ENCODE measurements at regions not wholly inside any gene's neighbourhood (a gene's known extent, or its start where the extent isn't known, plus 50 kb on each side); places are given as distances from the start of the nearest gene placed in this dataset.

DNA sequence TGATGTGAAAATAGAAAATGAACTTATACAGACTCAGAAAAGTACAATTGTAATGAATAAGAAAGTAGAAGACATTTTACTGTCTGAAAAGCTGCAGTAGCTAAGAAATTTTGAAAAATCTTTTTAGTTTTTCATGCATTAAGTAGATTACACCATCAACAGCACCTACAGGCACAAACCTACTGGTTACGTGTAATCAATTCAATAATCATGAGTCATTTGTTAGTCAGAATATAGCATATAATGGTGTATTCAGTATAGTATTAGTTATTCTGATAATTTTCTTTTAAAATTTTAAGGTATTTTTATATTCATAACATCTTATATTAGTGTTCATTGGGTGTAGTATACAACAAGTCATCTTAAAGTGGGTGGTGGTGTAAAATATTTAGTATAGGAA lies 550.5 kb upstream of the GBE1 start:
- DNase-seq (ENCODE audit: extremely low read depth in 1 of 2, low read depth in 1 of 2): no peak

DNA sequence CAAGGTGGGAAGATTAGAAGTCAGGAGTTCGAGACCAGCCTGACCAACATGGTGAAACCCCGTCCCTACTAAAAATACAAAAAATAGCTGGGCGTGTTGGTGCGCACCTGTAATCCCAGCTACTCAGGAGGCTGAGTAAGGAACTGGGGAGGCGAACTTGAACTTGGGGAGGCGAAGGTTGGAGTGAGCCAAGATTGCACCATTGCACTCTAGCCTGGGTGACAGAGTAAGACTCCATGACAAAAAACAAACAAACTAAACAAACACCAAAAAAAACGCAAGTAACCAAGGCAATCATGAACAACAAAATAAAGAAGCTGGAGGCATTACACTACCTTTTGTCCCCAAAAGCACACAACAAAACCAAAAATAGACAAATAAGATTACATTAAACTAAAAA lies 547.3 kb upstream of the GBE1 start:
- no peak for DNase-seq (ENCODE audit: extremely low read depth in 1 of 2, low read depth in 1 of 2)

DNA sequence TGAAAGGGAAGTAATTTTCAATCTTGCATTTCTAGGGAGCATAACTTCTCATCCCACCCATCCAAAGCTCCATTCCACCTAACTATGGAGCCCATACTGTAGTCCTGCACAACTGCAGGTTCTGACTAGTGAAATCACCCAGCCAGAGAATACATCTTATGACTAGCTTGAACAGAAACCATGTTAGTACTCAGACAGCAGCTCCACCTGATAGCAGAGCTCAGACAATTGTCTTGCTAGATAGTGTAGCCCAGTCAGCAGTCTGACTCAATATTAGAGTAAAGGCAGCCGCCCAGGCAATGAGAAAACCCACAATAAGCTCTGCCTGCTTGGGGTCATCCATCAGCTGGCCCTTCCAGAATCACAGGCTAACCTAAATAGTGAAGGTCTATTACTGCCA lies 544.7 kb upstream of the GBE1 start:
- DNase-seq (ENCODE audit: extremely low read depth in 1 of 2, low read depth in 1 of 2): no peak

DNA sequence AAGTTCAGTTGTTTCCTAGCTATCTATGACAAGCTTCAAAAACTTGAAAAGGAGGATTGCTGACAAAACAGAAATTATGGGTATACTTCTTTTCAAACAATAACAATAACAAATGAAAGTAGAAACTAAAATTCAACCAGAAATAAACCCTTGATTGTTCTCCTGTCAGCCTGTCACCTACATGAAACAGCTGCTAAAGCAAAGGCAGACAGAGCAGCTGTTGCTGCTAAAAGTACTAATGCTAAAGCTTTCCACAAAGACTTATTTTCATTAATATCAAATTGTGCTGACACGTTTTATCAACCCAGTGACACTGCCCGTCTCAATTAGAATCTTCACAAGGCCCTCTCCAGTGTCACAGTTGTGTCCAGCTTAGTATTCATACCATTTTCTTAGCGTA lies 533.2 kb upstream of the GBE1 start:
- DNase-seq (ENCODE audit: extremely low read depth in 1 of 2, low read depth in 1 of 2): no peak

DNA sequence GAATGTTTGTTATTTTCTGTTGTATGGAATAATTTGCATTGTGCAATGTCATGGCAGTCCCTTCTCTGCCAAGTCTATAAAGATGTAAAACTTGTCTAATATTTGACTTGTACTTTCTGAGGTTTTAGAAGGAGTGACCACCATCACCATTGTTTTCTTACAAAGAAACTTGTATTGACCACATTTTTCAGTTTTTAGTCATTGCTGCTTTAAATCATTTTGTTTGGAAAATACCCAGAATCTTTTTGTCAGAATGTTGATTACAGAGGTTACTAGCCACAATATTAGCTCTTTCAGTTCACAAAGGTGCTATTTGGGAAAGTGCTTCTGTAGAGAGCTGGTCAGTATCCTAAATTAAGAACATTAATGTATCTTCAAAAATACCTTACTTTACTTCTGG lies 532.4 kb upstream of the GBE1 start:
- no peak for DNase-seq (ENCODE audit: extremely low read depth in 1 of 2, low read depth in 1 of 2)

DNA sequence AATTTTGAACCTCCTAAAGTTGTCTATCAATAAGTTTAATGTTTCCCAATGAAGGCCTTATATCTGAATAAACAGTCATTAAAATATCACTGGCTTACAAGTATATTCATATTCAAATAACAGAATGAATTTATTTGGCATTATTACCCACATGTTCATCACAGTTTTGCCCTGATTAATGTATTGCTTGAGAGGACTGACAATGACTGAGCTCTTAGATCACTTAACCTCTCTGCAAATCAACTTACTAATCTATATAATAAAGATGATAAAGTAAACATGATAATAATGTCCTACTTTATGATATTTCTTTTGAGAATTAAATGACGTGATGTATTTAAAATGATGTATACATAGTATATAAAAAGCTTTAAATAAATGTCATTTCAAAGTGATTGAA lies 532.0 kb upstream of the GBE1 start:
- no peak for DNase-seq (ENCODE audit: extremely low read depth in 1 of 2, low read depth in 1 of 2)

DNA sequence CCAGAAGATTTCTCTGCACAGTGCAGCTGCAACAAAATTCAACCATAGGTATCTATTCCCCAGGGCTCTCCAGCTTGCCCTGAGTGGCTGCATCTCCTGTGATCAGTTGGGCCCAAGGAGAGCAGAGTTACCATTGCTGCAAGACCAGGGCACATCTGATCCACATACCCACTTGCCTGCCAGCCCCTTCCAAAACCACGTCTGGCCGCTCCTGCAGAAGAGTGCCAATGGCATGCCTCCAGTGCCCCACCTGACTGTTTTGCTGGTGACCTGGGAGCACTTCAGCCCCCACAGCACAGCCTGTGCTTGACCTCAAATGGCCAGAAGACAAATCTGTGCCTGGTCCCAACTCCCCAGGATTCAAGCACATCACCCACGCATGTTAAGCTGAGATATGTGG lies 526.1 kb upstream of the GBE1 start:
- DNase-seq (ENCODE audit: extremely low read depth in 1 of 2, low read depth in 1 of 2): no peak

DNA sequence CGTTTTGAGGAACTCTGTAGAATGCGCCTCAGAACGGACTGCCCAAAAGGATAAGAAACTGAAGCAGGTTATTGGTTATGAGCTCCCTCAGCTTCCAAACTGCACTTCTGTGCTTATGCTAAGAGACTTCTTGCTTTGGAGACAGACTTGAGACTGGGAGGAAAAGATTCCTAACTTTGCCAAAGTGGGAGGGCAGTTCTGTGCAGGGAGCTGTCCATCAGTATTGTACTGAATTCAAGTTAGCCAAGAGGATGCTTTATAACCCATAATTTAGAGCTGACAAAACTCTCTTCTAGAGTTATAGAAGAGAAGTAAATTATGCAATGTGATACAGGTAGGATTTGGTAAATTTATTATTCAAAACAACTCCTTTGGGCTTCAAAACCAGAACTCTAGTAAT lies 519.8 kb upstream of the GBE1 start:
- no peak for DNase-seq (ENCODE audit: extremely low read depth in 1 of 2, low read depth in 1 of 2)

DNA sequence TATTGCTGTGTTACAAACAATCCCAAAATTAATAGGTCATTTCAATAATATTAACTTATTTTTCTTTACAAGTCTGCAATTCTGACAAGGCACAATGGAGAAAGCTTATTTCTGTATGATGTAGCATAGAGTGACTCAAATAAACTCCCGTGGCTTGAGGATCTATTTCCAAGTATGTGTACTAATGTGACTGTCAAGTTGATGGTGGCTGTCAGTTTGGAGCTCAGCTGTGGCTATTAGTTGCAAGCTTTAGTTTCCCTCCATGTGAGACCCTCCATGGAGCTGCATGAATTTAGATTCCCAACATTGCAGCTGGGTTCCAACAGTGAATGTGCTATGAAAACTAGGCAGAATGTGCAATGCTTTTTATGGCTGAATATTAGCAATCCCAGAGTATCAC lies 515.5 kb upstream of the GBE1 start:
- DNase-seq (ENCODE audit: extremely low read depth in 1 of 2, low read depth in 1 of 2): no peak

DNA sequence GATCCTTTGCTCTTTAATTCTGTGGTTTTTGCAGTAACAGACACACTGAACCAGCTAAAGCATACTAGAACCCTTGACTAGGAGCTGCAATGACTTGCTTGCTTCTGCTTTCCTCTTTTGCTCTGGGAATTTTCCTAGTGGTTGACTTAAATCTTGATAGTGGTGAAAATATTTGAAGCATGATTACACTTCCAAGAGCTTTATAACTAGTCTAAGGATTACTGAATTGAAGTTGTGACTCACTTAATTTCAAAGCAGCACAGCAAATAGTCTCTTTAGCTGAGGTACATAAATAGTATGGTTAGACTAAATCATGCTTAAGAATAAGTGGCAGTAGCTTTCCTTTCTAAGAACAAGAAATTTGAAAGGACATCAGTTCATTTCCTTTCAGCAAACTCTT lies 513.5 kb upstream of the GBE1 start:
- no peak for DNase-seq (ENCODE audit: extremely low read depth in 1 of 2, low read depth in 1 of 2)

DNA sequence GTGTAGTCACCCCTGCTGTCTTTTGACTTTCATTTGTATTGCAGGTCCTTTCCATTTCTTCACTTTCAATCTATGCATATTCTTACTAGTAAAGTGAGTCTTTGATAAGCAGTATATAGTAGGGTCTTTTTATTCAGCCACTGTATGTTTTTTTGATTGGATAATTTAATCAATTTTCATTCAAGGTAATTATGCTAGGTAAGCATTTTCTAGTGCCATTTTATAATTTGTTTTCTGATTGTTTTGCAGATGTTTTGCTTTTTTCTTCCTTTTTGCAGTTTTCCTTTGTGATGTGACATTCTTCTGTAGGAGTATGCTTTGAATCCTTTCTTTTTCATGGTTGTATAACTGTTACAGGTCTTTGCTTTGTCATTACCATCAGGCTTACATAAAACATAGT lies 504.3 kb upstream of the GBE1 start:
- no peak for DNase-seq (ENCODE audit: extremely low read depth in 1 of 2, low read depth in 1 of 2)

DNA sequence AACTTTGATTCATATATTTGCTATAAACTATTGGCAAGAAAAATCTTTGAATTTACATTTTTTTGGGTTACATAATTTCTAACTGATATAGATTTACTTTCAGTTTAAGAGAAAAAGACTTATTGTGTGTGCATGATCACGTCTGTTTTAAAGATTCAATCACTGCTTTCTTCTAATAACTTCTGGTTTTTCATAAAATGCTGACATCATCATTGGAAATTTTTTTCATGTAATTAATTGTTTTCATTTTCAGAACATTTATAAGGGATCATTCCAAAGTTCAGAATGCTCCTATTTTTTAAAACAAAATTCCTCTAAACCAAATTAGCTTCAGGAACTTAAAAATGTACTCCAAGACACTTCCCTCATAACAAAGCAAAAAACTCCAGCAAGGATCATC lies 500.7 kb upstream of the GBE1 start:
- no peak for DNase-seq (ENCODE audit: extremely low read depth in 1 of 2, low read depth in 1 of 2)

DNA sequence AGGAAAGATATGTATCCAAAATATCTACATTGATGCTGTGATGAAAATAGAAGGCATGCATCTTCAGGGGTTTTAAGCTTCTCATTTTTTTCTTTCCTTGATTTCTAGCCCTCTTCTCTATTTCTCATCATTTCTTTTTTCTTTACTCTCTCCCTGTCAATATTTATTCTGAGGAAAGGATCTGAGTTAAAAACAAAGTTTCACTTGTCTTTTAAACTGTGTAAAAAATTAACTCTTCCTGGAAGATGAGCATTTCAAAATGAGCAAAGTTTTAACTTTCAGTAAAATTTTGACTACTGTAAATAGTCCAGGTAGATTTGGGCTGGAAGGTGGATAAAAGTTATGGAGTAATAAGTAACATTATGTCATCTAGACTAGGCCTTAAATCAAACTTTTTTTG lies 500.2 kb upstream of the GBE1 start:
- no peak for DNase-seq (ENCODE audit: extremely low read depth in 1 of 2, low read depth in 1 of 2)

DNA sequence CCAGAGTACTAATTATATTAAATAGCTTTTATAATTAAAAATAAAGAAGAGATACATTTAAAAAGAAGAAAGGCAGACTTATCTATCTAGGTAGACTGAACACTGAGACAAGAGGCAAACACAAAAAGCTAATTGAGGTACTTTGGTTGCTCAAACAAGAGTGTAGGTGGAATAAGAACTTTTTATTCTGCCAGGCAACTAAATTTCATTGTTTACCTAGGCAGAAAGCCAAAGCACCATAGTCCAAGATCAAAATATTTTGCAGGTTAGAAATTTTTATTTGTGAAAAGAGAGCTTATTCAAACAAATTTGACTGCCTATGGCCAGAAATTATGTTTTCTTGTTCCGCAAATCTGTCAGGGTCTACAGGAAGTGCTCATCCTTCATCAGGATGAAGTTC lies 499.6 kb upstream of the GBE1 start:
- DNase-seq (ENCODE audit: extremely low read depth in 1 of 2, low read depth in 1 of 2): no peak

DNA sequence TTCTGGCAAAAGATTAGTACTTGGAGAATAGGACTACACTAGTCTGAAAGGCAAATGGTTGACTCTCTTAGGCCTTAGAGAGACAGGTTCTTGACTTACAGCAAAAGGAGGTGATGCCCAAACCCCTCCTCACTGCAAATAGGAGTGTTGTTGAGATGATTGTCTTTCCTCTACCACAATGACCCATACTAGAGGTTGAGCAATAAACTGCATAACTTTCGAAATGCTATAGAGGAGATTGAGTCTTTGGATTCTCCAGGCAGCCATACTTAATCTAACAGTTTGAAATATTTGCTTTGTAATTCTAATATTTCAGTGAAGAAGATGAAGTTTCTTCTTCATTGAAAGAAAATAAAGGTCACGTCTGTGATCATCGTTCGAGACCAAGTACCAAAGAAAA lies 498.5 kb upstream of the GBE1 start:
- no peak for DNase-seq (ENCODE audit: extremely low read depth in 1 of 2, low read depth in 1 of 2)

DNA sequence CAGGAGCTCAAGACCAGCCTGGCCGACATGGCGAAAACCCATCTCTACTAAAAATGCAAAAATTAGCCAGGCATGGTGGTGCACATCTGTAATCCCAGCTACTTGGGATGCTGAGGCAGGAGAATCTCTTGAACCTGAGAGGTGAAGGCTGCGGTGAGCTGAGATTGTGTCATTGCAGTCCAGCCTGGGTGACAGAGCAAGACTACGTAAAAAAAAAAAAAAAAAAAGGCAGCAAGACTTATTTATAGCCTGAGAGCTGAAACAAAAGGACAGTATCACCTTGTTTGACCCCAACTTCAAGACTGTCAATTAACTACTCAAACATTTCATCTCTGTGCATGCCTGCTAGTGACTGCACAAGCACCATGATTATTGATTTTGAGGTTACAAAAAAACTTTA lies 478.9 kb upstream of the GBE1 start:
- no peak for DNase-seq (ENCODE audit: extremely low read depth in 1 of 2, low read depth in 1 of 2)

DNA sequence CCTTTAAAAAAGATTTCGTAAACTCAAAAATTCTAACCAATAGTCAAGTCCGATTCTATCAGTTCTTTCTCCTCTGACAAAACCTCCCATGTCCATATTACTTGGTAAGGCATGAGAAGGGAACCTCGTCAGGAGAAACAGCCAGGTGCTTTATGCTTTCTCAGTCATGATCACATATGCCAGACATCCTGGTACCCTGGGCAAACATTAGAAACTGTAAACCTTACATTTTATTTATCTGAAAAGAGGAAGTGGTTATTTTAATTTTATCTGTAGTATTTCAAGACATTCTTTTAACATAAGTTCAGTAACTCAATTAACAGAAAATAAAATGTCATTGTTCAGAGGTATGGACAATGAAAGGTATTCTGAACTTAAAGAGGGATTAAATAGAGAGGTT lies 474.8 kb upstream of the GBE1 start:
- DNase-seq (ENCODE audit: extremely low read depth in 1 of 2, low read depth in 1 of 2): no peak

DNA sequence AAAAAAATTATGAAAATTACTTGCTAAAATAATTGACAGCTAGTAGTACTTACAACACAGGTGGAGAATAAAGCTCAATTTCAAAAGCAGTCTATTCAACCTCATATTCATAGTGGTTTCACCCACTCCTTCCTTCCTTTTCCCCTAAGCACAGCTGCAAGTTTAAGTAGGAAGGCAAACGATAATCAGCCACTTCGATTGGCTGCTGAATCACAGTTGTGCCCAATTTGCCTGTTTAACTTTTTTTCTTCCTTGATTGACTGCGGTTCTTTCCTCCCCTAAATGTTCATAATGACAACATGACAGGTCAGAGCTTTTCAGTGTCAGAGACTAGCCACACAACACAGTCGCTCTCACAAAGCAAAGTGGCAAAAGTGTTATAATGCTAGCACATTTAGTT lies 468.0 kb upstream of the GBE1 start:
- DNase-seq (ENCODE audit: extremely low read depth in 1 of 2, low read depth in 1 of 2): no peak

DNA sequence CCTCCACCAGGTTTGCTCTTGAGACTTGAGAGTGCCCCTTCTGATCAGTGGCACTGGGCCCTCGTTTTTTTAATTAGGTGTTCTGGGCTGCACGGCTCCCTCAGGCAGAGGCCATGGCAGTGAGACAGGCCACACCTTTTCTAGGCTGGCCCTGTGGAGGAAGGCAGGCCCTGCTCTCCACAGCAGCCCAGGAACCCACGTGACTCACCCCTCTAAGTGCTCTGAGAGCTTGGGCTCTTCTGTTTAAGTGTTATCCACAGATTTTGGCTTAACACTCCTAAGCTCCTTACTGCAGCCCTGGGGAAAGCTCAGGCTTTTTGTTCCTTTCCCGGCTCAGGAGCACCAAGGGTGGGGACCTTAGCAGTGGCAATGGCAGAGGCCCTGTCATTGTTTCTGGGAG lies 463.2 kb upstream of the GBE1 start:
- no peak for DNase-seq (ENCODE audit: extremely low read depth in 1 of 2, low read depth in 1 of 2)

DNA sequence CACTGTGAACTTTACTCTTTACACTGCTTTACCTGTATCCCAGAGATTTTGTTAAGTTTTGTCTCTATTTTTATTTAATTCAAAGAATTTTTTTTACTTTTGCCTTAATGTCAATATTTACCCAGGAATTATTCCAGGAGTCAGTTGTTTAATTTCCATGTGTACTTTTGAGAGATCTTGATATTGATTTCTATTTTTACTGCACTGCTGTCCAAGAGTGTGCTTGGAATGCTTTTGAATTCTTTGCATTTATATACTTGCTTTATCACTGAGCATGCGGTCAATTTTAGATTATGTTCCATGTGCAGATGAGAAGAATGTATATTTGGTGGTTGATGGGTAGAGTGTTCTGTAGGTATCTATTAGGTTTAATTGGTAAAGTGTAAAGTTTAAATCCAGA lies 461.0 kb upstream of the GBE1 start:
- DNase-seq (ENCODE audit: extremely low read depth in 1 of 2, low read depth in 1 of 2): no peak

DNA sequence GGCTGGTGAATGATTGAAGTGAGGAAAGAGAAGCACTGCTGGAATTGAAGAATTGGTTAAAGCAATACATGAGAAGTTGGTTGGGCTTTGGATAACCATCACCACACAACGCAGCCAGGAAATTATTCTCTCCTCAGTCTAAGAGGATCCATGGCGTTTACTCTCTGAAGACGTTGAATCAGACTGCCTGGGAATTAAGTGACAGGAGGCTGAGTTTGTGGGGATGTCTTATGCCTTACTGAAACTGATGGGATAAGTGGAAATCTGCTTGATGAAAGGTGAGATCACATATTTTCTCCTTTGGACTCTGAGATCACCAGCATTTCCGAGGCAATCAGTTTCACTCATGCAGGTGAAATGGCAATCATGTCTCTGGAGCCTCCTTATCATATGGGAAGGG lies 456.1 kb upstream of the GBE1 start:
- no peak for DNase-seq (ENCODE audit: extremely low read depth in 1 of 2, low read depth in 1 of 2)

DNA sequence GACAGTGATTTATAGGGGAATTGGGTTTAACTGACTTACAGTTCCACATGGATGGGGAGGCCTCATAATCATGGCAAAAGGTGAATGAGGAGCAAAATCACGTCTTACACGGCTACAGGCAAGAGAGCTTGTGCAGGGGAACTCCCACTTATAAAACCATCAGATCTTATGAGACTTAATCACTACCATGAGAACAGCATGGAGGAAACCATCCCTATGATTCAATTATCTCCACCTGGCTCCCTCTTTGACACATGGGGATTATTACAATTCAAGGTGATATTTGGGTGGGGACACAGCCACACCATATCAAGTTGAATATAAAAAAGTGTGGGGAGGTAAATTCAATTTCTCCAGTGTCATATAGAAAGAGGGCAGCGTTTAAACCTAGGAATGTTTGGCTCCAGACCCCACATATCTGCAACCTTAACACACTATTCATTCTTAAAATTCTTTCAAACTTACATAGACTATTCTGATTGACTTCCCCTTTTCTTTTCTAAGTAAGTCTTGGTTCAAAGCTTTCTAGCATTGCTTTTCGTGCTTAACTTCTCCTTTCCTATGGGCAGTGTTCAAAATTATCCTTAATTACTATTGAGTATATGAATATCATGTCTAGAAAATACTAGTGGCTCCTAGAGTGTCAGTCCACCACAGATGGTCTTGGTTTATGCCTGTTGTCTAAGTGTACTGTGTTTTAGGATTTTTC lies 446.7 kb upstream of the GBE1 start:
- no peak for DNase-seq (ENCODE audit: extremely low read depth in 1 of 2, low read depth in 1 of 2)

DNA sequence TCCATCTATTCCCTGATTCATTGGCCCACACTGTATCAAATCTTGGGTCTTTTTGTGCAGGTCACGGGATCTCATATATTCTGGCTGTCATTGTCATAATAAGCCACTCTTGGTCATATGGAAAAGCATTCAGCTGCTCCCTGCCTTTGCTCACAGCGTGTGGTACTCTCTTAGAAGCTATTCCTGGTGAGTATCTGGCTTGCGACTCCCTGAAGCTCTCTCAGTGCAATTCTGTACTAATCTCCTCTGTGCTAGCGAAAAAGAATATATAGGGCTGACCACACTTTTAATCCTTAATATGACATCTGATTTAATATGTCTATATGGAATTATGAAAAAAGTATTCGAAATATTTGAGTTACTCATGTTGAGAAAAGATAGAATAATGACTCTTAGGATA lies 440.8 kb upstream of the GBE1 start:
- DNase-seq (ENCODE audit: extremely low read depth in 1 of 2, low read depth in 1 of 2): no peak

DNA sequence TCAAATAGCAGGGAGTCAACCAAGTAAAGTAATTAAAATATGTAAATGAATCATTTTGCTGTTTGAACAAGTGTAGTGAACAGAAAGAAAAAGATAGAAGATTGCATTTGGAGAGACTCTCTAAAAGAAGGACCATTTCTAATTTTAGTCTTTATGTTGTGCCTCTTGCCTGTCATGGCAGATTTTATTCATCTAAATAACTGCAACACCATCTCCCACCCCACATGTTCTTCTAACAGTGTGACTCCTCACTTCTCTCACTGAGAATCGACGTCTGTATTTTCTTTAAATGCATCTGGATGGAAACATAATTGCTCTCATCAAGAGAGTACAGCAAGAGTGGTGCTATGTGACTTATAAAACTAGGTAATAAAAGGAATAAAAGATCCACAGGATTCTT lies 439.9 kb upstream of the GBE1 start:
- no peak for DNase-seq (ENCODE audit: extremely low read depth in 1 of 2, low read depth in 1 of 2)
